GM18502 (cell line): ENCODE measurements at regions not wholly inside any gene's neighbourhood (a gene's known extent, or its start where the extent isn't known, plus 50 kb on each side); places are given as distances from the start of the nearest gene placed in this dataset.
"Not testable (repeated sequence)": the region's sequence is repeated elsewhere in the genome, so short reads cannot be mapped to it uniquely, and the experiment has no call there.

Experiments used
- ATAC-seq: cut with Tn5 transposase; IDR thresholded peaks from one replicate; pipeline ENCODE4 v1.9.1; 2021; ENCODE audit warnings: mild to moderate bottlenecking; ENCODE audit not compliant: unreplicated experiment, poor library complexity

GRCh38 chr1:157274698-157275534 is 136.7 kb upstream of the ETV3 start:
- ATAC-seq: no peak

DNA sequence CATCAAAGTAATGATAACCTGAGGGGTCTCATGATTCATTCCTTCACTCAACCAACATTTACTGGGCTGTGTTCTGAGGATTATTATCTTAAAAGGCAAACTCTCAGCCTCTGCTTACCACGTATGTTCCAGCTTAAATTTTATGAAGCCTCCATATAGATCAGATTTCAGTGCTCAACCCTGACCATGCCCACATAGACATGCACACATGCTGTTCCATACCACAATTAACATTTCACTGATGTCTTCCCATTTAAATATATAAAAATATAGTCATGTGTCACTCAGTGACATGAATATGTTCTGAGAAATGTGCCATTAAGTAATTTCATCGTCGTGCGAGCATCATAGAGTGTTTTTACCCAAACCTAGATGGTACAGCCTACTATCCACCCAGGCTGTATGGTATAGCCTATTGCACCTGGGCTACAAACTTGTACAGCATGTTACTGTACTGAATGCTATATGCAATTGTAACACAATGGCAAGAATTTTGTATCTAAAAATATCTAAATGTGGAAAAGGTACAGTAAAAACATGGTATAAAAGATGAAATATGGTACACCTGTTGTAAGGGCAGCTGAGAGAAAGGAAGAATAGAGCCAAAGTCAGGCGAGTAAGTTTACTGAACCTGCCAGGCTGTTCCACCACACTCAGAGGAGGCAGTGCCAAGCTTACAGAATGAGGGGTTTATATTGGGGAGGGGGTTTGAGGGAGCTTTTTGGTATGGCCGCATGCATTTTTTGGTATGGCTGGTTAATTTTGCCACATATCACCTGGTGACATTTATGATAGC is 134.7 kb upstream of the ETV3 start:
- ATAC-seq: no peak

DNA sequence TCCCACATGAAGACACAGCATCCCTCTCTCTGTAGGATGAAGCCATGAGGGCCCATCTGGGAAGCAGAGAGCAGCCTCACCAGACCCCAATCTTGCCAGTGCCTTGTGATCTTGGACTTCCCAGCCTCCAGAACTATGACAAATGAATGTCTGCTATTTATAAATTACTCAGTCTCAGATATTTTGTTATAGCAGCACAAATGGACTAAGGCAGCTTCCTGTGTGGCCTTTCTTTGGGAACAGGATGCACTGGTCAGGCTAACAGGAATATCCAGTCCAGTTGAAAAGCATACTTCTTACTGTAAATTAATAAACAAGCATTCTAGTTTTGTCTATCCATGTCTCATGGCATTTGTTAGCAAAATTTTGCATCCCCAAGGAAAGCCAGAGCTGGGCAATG is 134.1 kb upstream of the ETV3 start:
- no peak for ATAC-seq

GRCh38 chr1:157270705-157271274 is 132.6 kb upstream of the ETV3 start:
- no peak for ATAC-seq

DNA sequence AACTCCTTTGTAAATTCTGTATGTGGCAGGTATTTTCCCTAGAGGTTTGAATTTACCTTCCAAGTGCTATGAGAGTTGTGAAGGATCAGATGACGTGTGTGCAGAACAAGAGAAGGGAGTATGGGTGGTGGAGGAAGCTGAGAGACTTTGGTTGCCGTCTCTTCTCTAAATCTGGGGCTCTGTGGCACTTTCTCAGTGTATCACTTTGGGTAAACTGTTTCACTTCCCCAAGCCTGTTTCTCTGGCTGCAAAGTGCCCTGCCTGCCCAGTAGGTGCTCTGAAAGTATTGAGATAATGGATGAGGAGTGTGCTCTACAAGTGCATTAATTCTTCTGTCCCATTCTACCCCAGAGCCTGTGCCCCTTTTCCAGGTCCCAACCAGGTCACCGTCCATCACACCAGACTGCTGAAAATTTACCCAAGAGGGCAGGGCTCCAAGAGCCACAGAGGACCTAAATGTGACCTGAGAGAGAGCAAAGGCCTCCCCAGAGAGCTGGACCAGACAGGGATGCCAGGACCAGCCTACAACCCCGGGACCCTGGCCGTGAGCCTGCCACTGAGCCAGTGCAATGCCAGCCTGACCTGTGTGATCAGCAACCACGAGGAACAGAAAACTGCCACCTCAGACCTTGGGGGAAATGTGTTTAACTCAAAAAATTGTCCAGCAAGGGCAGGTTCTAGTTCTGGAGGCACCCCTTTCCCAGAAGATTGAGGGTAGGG is 131.6 kb upstream of the ETV3 start:
- peak; percentile 69 for ATAC-seq

DNA sequence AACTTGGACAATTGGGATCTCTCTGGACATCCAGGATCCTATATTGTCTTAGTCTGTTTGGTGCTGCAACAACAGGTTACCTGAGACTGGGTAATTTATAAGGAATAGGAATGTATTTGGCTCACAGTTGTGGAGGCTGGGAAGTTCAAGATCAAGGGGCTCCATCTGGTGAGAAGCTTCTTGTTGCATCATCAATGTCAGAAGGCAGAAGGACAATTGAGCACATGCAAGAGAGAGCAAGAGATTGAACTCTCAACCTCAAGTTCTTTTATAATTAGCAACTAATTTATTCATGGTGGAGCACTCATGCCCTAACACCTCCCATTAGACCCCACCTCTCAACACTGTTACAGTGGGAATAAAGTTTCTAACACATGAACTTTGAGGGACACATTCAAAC is 124.7 kb upstream of the ETV3 start:
- ATAC-seq: no peak

GRCh38 chr1:157262422-157262821 is 124.2 kb upstream of the ETV3 start:
- ATAC-seq: no peak

- not testable (repeated sequence) for ATAC-seq
Observed at GRCh38 chr1:157255891-157256290, 117.7 kb upstream of the ETV3 start.

DNA sequence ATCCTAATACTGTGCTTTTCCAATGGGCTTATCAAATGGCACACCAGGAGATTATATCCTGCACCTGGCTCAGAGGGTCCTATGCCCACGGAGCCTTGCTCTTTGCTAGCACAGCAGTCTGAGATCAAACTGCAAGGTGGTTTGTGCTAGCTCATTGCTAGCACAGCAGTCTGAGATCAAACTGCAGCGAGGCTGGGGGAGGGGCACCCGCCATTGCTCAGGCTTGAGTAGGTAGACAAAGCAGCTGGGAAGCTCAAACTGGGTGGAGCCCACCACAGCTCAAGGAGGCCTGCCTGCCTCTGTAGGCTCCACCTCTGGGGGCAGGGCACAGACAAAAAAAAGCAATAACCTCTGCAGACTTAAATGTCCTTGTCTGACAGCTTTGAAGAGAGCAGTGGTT is 116.0 kb upstream of the ETV3 start:
- ATAC-seq: not testable (repeated sequence)

- no peak for ATAC-seq
Observed at GRCh38 chr1:157252473-157252872, 114.3 kb upstream of the ETV3 start.

- ATAC-seq: no peak
Observed at GRCh38 chr1:157249739-157250138, 111.5 kb upstream of the ETV3 start.

DNA sequence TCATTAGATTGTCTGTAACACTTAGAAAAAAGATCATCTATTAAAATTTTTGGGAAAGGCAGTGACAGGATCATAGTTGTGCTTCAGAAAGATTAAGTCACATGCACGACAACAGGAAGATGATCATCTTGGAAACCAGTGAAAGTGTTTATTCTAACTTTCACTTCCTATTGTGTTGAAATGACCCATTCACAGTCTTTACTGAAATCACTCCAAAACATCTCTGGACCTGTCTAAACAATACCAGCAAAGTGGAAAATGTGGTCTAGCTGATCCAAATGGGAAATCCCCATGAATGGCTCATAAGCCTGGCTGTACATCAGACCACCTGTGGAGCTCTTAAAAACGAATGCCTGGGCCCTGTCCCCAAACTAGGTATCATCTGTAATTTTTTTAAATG is 111.1 kb upstream of the ETV3 start:
- ATAC-seq: peak; percentile 43

- ATAC-seq: not testable (repeated sequence)
Observed at GRCh38 chr1:157247764-157248049, 109.5 kb upstream of the ETV3 start.

GRCh38 chr1:157247005-157247763 is 109.0 kb upstream of the ETV3 start:
- ATAC-seq: no peak

GRCh38 chr1:157245823-157246222 is 107.6 kb upstream of the ETV3 start:
- ATAC-seq: no peak

GRCh38 chr1:157241185-157241538 is 103.0 kb upstream of the ETV3 start:
- ATAC-seq: no peak

DNA sequence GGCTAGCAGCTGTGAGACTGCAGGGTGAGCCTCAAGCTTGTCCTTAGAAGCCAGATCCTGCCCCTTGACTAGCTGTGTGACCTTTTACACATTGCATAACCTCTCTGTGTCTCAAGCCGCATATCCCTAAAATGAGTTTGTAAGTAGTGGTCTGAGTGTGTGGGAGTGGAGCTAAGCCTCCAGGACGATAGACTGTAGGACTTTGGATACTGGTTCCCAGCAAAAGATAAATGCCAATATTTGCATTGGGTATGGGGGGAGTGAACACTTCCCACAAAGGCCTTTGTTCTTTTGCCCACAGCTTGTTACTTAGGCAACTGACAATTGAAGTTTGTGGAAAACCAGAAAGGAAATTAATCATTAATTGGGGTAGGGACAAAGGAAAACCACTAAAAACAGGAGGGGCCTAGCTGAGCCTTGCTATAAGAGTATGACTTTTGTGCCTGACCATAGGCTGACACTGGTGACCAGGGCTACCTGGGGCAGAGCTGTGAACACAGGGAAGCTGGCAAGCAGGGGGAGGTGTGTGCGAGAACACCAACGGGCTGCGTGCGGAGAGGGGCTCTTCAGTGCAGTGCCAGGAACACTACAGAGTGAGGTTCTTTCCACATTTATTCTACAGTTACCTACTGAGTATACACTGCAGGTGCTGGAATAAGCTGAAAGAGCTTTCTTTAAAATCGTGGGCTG is 102.4 kb upstream of the ETV3 start:
- no peak for ATAC-seq

DNA sequence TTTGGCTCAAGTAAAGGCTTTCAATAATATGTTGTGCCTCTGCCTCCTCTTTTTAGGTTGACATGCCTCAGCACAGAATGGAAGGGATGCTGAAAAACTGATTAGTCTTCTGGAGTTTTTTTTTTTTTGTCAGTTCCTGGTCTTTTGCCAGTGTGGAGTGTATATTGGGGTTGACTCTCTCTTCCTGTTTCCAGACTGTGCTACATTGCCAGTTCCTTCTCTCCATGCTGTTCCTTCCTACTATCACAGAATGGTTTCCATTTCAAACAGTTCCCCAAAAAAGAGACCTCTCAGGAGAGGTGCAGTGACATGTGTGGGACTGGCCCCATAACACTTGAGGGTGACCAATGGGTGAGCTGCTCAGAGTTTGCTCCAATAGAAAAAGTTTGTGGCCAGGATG is 101.7 kb upstream of the ETV3 start:
- no peak for ATAC-seq

GRCh38 chr1:157238585-157238984 is 100.4 kb upstream of the ETV3 start:
- no peak for ATAC-seq

- ATAC-seq: no peak
Observed at GRCh38 chr1:157237981-157238380, 99.8 kb upstream of the ETV3 start.
